GM12892 (cell line): ENCODE measurements at regions not wholly inside any gene's neighbourhood (a gene's known extent, or its start where the extent isn't known, plus 50 kb on each side); places are given as distances from the start of the nearest gene placed in this dataset.

Source experiments
- DNase-seq: peaks from one replicate; pipeline ENCODE4 v3.0.0; 2011; ENCODE audit not compliant: insufficient read length
- FAIRE-seq: peaks from 2 replicates; lab custom pipeline; 2011; peaks lifted over from hg19 to GRCh38; lab: Jason Lieb, UNC
- POLR2A ChIP-seq: IDR thresholded peaks from 2 replicates; pipeline ENCODE4 v1.6.1; 2011; ENCODE audit warnings: low read depth, low read length, control low read depth
- POLR2AphosphoS5 ChIP-seq: IDR thresholded peaks from 2 replicates; pipeline ENCODE4 v1.6.1; 2011; ENCODE audit warnings: low read depth, low read length, control low read depth
- TAF1 ChIP-seq: IDR thresholded peaks from 2 replicates; pipeline ENCODE4 v1.6.1; 2011; ENCODE audit warnings: low read depth, mild to moderate bottlenecking, control low read depth, low read length, borderline replicate concordance

DNA sequence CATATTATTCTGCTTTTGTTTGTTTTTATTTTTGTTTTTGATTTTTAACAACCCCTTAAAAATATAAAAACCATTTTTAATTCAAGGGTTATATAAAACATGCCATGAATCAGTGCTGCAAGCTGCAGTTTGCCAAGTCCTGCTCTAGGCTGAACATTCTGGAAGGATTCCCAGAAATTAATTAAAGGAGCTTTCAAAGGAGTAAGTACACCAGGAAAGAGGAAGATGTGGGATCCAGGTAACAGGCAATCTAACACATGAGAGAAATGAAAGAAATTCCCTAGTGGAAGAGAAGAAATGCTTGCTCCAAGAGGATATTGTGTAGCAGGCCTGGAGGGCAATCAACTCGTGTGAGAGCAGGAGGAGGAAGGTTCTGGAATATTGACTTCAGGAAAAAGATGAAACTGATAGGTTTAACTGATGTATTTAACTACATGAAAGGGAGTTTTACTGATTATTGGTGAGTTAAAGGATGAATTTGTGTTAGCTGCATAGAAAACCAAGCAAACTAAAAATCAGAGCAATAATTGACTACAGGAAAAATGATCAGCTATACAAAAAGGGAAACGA lies 146.0 kb upstream of the PHACTR1 start:
- no peak for TF ChIP-seq POLR2A
- TF ChIP-seq TAF1: no peak
- no peak for TF ChIP-seq POLR2AphosphoS5
- FAIRE-seq (no peak), DNase-seq (no peak)

DNA sequence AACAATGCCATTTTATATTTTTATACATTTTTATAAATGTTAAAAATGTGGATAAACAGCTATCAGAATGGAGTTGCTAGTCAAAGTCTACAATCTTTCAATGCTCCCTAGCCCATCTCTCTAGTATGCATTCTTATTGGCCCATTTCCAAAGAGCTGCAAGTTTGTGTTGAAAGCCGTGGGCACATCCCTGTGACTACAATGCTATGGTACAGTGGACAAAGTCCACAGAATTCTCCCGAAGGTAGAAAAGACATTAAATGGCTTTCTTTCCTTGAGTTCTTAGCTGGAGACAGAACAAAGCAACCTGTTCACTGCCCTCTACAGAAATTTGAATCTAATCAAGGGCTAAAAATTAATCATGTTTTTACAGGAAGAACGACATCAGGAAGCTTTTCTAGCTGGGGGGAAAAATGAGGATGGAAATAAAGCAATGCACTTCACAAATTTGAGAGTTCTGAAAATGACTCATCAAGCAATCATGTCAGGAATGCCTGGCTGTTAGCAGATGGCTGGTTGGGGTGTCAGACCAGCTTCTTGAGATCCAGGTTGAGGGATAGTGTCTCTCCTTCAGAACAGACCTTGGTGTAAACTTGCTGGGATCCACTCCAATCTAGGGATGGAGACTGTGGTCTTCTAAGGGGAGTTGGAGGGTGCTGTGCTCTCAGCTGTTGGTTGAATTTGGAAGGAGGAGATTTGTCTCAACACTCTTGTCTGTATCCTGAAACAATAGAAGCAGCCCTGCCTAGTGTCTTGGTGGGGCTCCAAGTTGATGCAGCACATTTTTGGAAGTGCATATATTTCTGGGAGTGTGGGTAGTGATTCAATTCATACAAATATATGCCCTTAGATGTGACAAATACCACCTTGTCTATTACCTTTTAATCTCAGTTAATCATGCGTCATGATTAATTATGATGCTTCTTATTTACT lies 143.4 kb upstream of the PHACTR1 start:
- FAIRE-seq (no peak), DNase-seq (no peak)
- TF ChIP-seq TAF1 (no peak), POLR2A (no peak), POLR2AphosphoS5 (no peak)

DNA sequence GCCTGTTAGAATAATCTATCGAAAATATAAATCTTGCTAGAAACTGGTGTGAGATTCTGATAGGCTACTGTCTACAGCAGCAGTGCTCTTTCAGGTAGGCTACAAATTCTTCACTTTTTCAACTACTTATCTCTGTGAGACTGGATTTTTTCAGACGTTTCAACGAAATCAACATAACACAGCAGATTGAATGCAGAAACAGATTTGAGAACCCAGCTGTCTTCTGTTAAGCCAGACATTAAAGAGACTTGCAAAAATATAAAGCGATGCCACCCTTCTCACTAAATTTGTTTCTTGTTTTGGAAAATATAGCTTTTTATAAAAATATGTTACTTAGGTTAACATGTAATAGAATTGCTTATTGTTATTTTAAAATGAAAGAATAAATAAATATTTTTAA lies 140.6 kb upstream of the PHACTR1 start:
- no peak for TF ChIP-seq TAF1
- TF ChIP-seq POLR2A: no peak
- no peak for TF ChIP-seq POLR2AphosphoS5
- FAIRE-seq (no peak), DNase-seq (no peak)

DNA sequence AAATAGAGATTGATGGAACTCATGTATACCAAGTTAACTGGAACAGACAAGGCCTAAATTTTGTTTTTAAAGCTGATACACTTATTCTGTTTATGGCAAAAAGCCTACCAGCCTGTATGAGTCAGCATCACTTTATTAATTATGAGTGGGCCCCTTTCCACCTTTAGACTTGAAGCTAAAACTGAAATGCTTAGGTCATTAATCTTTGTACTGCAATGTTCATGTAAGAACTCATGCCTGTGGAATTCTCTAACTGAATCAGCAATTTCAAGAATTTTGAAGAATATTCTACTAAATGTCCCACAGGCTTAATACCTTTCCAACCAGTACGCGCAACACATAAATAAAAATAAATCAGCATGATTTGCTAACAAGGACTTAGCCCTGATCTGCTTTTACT lies 140.2 kb upstream of the PHACTR1 start:
- FAIRE-seq (no peak), DNase-seq (no peak)
- TF ChIP-seq POLR2A (no peak), POLR2AphosphoS5 (no peak), TAF1 (no peak)

DNA sequence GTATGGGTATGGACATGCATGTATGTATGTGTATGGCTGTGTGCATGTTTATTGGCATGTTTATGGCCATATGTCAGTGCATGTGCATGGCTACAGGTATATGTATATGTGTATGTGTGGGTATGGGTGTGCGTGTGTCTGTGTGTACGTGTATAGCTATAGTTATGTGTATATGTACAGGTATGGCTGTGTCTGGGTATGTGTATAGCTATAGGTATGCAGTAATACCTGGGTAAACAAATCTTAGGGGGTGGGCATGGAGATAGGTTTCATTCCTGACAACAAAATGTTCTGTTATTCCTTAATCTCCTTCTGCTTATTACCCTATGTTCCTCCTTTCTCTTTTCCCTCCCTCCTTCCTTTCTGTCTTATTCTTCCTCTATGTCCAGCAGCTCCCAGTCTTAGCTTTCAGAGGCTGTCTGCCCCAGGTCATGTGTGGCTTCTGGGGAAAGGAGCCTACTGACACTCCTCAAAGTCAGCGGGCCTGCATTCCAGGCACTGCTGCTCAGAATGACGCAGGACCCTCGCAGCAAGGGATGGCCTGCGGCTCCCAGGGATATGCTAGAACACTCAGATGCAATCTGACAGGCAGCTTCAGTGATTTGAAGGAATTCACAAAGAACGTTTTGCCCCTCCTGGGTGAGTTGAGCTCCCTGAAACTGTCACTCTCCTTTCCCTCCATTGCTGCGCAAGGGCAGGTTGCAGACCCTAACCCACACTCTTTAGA lies 139.3 kb upstream of the PHACTR1 start:
- DNase-seq (no peak), FAIRE-seq (no peak)
- TF ChIP-seq POLR2AphosphoS5 (no peak), POLR2A (no peak), TAF1 (no peak)

DNA sequence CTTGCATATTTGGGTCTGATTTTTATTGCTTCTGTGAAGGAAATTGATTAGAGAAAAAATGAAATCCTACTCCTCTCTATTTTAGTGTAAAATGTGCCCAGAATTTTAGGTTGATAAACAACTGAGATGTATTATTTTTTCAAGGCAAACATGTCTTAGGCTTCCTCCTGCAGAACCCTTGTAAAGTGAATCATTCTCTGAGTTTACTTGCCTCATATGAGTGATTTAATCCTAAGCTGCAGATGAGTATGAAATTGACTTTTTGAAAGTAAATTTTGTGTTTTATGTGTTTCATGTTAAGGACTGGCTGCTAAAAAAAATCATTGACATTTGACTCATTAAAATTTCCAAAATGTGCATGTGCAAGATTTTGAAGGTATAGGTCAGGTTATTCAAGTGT lies 138.5 kb upstream of the PHACTR1 start:
- FAIRE-seq: no peak
- no peak for DNase-seq
- TF ChIP-seq POLR2AphosphoS5: no peak
- TF ChIP-seq TAF1: no peak
- no peak for TF ChIP-seq POLR2A

DNA sequence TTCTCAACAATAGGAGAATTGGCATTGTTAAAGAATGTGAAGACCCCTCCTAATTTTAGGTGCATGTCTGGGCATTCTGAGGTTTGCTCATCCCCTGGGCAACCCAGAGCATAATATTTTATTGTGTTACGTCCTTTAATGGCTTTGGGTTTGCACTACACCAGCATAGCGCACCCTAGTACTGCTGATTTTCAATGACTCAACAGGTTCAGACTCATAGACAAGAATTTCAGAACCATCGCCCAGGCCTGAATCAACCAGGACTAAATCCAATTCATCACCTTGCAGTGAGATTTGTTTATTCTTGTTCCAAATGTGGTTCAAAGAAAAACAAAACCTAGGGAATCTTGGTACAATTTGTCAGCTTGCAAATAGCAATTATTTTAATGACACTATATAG lies 137.8 kb upstream of the PHACTR1 start:
- no peak for DNase-seq
- peak; percentile 44 for FAIRE-seq
- TF ChIP-seq POLR2AphosphoS5 (no peak), POLR2A (no peak), TAF1 (no peak)

DNA sequence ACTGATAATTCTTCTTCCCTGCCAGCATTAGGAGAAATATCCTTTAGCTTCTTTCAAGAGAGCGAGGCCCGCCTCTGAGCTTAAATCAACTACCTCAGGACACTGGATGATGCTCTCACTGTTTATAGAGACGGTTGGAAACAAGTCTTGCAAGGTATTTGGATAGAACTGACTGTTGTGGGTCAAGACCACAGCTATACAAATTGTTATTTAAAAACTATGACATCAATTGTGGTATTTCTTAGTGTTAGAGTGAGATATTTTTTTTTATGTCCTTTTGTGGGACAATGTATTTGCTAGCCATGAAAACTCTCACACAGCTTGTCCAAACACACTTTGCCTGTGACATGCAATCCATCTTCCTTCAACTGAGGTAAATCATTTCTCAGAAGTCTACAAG lies 136.3 kb upstream of the PHACTR1 start:
- no peak for FAIRE-seq
- DNase-seq: no peak
- TF ChIP-seq POLR2AphosphoS5: no peak
- TF ChIP-seq POLR2A: no peak
- TF ChIP-seq TAF1: no peak

DNA sequence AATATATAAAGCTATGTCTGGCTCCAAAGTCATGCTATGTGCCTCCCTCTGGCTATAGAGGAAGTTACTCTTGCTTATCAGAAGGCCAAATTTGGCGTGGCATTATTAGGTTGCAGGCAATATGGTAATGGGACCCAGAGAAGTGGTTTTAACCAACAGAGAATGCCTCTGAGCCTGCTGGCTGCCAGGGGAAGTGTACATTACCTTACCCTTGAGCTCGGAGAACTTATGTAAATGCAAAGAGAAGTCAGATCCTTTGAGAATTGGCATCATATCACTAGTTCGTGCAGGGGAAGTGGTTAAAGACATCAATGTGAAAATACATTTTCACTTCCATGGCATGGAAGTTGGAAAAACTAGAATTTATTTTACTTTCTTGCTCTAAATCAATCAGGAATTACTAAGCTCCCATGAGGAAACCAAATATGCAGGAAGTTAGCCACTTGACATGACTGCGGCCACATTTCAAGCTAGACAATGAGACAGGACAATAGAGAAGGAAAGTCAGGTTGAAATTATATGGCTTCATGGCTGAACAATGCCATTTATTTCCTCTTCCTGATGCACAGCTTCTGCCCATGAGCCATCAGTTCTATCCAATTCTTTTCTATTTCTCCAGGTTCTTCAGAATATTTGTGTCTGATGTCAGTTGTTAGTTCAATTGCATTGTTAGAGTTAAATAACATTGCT lies 134.0 kb upstream of the PHACTR1 start:
- FAIRE-seq: peak; percentile 21
- TF ChIP-seq TAF1: no peak
- no peak for TF ChIP-seq POLR2A
- no peak for TF ChIP-seq POLR2AphosphoS5
- DNase-seq: no peak

DNA sequence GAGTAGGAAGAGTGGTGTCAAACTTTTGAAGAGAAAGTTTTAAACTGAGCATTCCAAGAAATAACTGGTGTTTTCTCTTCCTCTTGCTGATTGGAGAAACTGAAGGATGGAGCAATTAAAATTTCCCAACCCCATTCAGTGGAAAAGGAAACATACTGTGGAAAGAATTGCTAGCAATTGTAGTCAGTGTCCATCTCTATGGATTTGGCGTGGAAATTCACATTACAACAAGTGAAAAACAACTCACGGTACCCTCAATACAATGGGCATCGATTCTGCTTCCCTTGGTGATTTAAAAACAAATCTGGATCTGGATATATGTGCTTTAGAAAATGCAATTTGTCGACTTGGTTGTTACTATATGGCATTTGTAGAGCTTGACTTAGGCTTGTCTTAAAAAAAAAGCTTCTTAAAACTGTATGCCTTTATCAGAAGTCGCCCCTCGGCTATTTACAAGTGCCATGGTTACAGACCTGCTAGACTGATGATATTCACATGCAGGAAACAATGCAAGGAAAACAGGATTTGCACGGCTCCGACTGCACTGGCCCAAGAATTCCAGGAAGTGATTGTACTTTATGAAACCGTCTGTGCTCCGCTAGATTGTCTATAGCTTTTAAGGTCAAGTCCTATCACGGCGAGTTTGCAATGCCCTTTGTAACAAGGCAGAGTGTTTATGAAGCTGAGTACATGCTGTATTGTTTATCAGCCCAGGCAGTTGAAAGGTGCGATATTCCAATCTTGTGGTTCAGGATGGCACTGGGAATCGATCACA lies 131.7 kb upstream of the PHACTR1 start:
- DNase-seq (no peak), FAIRE-seq (no peak)
- no peak for TF ChIP-seq TAF1
- TF ChIP-seq POLR2AphosphoS5: no peak
- no peak for TF ChIP-seq POLR2A
